ENCODE measurements at regions not wholly inside any gene's neighbourhood (a gene's known extent, or its start where the extent isn't known, plus 50 kb on each side); places are given as distances from the start of the nearest gene placed in this dataset.

- no peak for DNase-seq (ENCODE audit: low read depth)
- TF ChIP-seq CTCF (IDR thresholded peaks at IDR 0.05; ENCODE audit: control insufficient read depth, insufficient read depth, low read depth, low read length, missing control alignments), result no peak
- no peak overlapping the region for H3K4me3 ChIP-seq (ENCODE audit: control insufficient read depth, low read depth, low read length)
These were observed 54.6 kb upstream of the AKAP13 start for GRCh38 chr15:85325834-85326233.

DNA sequence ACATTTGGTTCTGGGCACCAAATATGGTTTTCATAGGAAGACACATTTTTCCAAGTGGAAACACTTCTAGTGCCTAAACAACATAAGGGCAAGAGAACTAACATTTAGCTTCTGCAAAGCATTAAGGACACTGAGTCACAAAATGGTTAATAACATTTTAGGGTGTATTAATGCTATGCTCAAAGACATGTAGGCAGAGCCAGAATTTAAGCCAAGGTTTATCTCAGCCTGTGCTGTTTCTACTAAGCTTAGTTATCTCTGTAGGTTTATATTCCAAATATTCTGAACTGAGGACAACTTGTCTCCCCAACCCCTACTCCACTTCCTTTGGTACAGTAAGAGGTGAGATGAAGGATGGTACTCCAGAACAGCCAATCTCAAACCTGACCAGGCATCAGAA is 54.1 kb upstream of the AKAP13 start:
- H3K4me3 ChIP-seq (ENCODE audit: control insufficient read depth, low read depth, low read length), result no peak overlapping the region
- no peak for TF ChIP-seq CTCF (IDR thresholded peaks at IDR 0.05; ENCODE audit: control insufficient read depth, insufficient read depth, low read depth, low read length, missing control alignments)
- no peak for DNase-seq (ENCODE audit: low read depth)

- no peak for TF ChIP-seq CTCF (IDR thresholded peaks at IDR 0.05; ENCODE audit: control insufficient read depth, insufficient read depth, low read depth, low read length, missing control alignments)
- DNase-seq (ENCODE audit: low read depth), result no peak
- H3K4me3 ChIP-seq (ENCODE audit: control insufficient read depth, low read depth, low read length), result no peak overlapping the region
These were observed 52.6 kb upstream of the AKAP13 start for GRCh38 chr15:85327820-85328219.

DNA sequence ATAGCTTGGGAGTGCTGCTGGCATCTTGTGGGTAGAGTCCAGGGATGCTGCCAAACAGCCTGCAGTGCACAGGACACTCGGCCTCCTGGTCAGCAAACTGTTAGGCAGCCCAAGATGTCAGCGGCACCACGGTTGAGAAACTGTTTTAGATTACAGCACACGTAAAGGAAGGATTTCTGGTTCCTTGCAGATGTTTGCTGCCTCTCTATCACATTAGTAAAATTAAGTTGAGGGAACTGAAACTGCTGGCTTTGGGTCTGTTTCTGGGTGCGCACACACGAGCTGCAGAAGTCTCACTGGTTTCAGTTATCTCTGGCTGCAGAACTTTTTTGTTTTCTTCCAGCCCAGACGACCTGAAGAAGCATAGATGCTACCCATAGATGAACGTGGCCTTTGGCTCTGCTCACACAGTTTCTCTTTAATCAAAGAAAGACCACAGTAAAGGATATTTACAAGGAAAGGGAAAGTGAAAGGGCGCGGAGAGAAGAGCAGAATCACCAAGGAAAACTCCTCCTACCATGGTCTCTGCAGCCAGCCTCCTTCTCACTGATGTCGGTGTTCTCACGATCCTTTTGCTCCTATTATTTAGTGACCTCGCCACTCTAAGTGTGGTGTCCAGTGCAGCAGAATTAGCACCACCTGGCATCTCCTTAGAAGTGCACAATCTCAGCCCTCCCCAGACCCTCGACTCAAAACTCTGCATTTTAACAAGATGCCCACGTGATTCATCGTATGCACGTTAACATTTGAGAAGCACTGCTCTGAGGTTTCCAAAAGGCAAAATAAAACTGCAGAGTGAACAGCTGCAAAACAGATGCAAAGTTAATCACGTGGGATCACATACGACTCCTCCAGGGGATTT is 50.6 kb upstream of the AKAP13 start:
- no peak for TF ChIP-seq CTCF (IDR thresholded peaks at IDR 0.05; ENCODE audit: control insufficient read depth, insufficient read depth, low read depth, low read length, missing control alignments)
- DNase-seq (ENCODE audit: low read depth), result no peak
- H3K4me3 ChIP-seq (ENCODE audit: control insufficient read depth, low read depth, low read length), result peak overlapping the region; percentile 53
